CD4-positive, alpha-beta memory T cell (primary cell): ENCODE measurements at regions not wholly inside any gene's neighbourhood (a gene's known extent, or its start where the extent isn't known, plus 50 kb on each side); places are given as distances from the start of the nearest gene placed in this dataset.

ENCODE experiments used
- CTCF ChIA-PET: fragments of 350-600 bp; sonication (Branson Sonifier 250); formaldehyde crosslinking; loops from one replicate; lab custom pipeline; 2021; ENCODE audit warnings: inconsistent platforms; ENCODE audit not compliant: partially characterized antibody; lab: Charles Lee
- POLR2A ChIA-PET: fragments of 350-600 bp; sonication (Branson Sonifier 250); formaldehyde crosslinking; loops from one replicate; lab custom pipeline; 2021; ENCODE audit not compliant: partially characterized antibody; lab: Charles Lee
- DNase-seq, 5 donors: peaks; one replicate each; pipeline versions ENCODE4 v3.0.0 to v3.0.0-alpha.2; 2020 to 2022; ENCODE audit warnings: mixed read lengths in 1 of 5
- H3K27ac ChIP-seq: one replicate; pipeline ENCODE4 v1.7.0; 2013; ENCODE audit warnings: low read depth, low read length
- H3K27me3 ChIP-seq: 2 replicates; pipeline ENCODE4 v1.7.0; 2013; ENCODE audit warnings: mild to moderate bottlenecking, low read length, moderate library complexity; ENCODE audit not compliant: insufficient read depth
- H3K36me3 ChIP-seq: 2 replicates; pipeline ENCODE4 v1.7.0; 2013; ENCODE audit warnings: mild to moderate bottlenecking, low read length, moderate library complexity; ENCODE audit not compliant: insufficient read depth
- H3K4me1 ChIP-seq: 2 replicates; pipeline ENCODE4 v1.7.0; 2013; ENCODE audit warnings: mild to moderate bottlenecking, low read length, moderate library complexity; ENCODE audit not compliant: insufficient read depth
- H3K4me3 ChIP-seq, 2 donors: one replicate each; pipeline ENCODE4 v1.7.0; 2013; ENCODE audit warnings: low read length in 2 of 2, mild to moderate bottlenecking in 1 of 2
- H3K9me3 ChIP-seq, 2 donors: one replicate each; pipeline ENCODE4 v1.7.0; 2013; ENCODE audit warnings: low read length in 2 of 2, control low read depth in 1 of 2; ENCODE audit not compliant: control insufficient read depth in 1 of 2
- H3K27ac Mint-ChIP-seq, 7 donors: one replicate each; pipeline ENCODE4 v1.8.0; 2020 to 2021; ENCODE audit warnings: mixed read lengths in 7 of 7, mild to moderate bottlenecking in 6 of 7, inconsistent platforms in 3 of 7, moderate library complexity in 3 of 7
- H3K27me3 Mint-ChIP-seq, 2 donors: one replicate each; pipeline ENCODE4 v1.8.0; 2020 to 2021; ENCODE audit warnings: mixed read lengths in 2 of 2
- H3K36me3 Mint-ChIP-seq, 2 donors: one replicate each; pipeline ENCODE4 v1.8.0; 2020 to 2021; ENCODE audit warnings: mixed read lengths in 2 of 2, inconsistent platforms in 1 of 2, mild to moderate bottlenecking in 1 of 2
- H3K4me1 Mint-ChIP-seq, 4 donors: one replicate each; pipeline ENCODE4 v1.8.0; 2020 to 2021; ENCODE audit warnings: mixed read lengths in 4 of 4, mild to moderate bottlenecking in 1 of 4
- H3K4me3 Mint-ChIP-seq, 8 donors: one replicate each; pipeline ENCODE4 v1.8.0; 2020 to 2021; ENCODE audit warnings: mixed read lengths in 8 of 8, mild to moderate bottlenecking in 7 of 8, moderate library complexity in 6 of 8, inconsistent platforms in 3 of 8
- H3K9me3 Mint-ChIP-seq, 8 donors: one replicate each; pipeline ENCODE4 v1.8.0; 2020 to 2021; ENCODE audit warnings: mixed read lengths in 8 of 8, mild to moderate bottlenecking in 5 of 8, inconsistent platforms in 3 of 8, moderate library complexity in 1 of 8
- intact Hi-C: fragments of 100-400 bp; cut with micrococcal nuclease; formaldehyde crosslinking; loops from one replicate; pipeline ENCODE4 v1.15.1; 2023

DNA sequence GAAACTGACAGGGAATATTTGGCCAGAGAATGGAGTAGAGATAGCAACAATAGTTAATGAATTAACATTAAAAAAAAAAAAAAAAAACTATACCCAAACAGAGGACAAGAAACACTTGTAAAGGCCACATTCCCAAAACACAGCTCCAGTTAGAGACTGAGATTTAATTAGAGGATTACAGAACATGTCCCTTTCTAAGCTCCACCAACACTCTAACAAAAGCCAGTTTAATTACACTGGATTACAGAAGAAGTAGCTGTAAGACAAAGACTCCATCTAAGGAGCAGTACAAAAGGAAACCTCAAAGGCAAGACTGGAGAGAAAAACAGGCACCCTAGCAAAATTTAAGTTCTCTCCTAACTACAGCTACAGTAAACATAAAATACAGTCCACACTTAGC is 1247.7 kb upstream of the AGA start:
- Histone ChIP-seq H3K4me3 (no peak overlapping the region), H3K9me3 (peaks cover 0 to 3% of the 10 kb centered on the region in 2 donors), H3K27me3 (no peaks in the 10 kb centered on the region), H3K4me1 (no peaks in the 10 kb centered on the region), H3K36me3 (no peaks in the 10 kb centered on the region), H3K27ac (no peak overlapping the region)
- no peak overlapping the region for H3K4me3 Mint-ChIP-seq
- H3K9me3 Mint-ChIP-seq = peaks cover 2 to 10% (median 6%) of the 10 kb centered on the region in 8 donors
- no peaks in the 10 kb centered on the region for H3K4me1 Mint-ChIP-seq
- H3K27me3 Mint-ChIP-seq = no peaks in the 10 kb centered on the region
- H3K27ac Mint-ChIP-seq = no peak overlapping the region
- no peaks in the 10 kb centered on the region for H3K36me3 Mint-ChIP-seq
- ChIA-PET CTCF (no interaction called here), POLR2A (no interaction called here)
- DNase-seq = no peak
- intact Hi-C loops = no loop called here

DNA sequence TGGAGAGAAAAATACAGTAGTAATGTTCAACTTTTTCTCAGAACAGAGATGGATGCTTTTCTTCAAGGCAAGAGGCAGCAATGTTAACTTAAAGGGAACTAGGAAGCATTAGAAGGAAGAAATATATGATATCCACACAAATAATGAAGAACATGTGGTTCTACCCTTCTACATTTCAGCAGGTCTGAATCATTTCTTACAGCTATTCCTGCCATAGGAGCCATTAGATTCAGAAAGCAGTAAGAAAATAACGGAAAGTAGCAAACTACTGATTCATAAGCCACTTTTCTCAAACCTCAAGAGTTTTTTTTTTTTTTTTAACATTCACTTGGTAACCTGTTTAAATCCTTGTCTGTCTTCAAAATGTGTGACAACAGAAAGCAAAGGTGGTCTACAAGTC is 1251.6 kb upstream of the AGA start:
- Mint-ChIP-seq H3K9me3 (peaks cover 0 to 11% (median 7%) of the 10 kb centered on the region in 8 donors), H3K27me3 (no peaks in the 10 kb centered on the region), H3K36me3 (no peaks in the 10 kb centered on the region)

DNA sequence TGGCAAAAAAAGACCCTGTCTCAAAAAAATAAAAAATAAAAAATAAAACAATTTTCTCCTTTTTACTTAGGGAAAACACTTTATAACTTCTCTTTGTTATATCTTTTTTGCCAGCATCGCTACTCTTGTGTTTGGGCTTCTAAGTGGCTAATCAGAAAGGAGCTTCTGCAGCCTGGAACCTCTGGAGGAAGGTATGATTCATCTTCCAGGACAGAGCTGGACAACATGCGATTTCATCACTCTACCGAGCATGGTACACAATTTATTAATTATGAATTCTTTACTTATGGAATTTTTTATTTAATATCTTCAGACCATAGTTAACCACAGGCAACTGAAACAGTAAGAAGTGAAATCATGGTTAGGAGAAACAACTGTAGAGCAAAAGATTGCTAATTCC is 1254.3 kb upstream of the AGA start:
- H3K4me3 ChIP-seq = no peak overlapping the region
- no peaks in the 10 kb centered on the region for H3K27me3 ChIP-seq
- peaks cover 0 to 3% of the 10 kb centered on the region in 2 donors for H3K9me3 ChIP-seq
- Mint-ChIP-seq H3K4me3 (no peak overlapping the region), H3K36me3 (no peaks in the 10 kb centered on the region), H3K27ac (no peak overlapping the region), H3K27me3 (no peaks in the 10 kb centered on the region), H3K9me3 (peaks cover 0 to 16% (median 5%) of the 10 kb centered on the region in 8 donors), H3K4me1 (no peaks in the 10 kb centered on the region)
- H3K27ac ChIP-seq = no peak overlapping the region
- ChIA-PET CTCF (no interaction called here), POLR2A (no interaction called here)
- intact Hi-C loops = no loop called here
- H3K36me3 ChIP-seq = no peaks in the 10 kb centered on the region
- no peak for DNase-seq
- H3K4me1 ChIP-seq = no peaks in the 10 kb centered on the region

More for the DNA sequence above, 1251.6 kb upstream of the AGA start:
- Histone ChIP-seq H3K4me3 (no peak overlapping the region), H3K9me3 (peaks cover 0 to 3% of the 10 kb centered on the region in 2 donors), H3K4me1 (no peaks in the 10 kb centered on the region), H3K36me3 (no peaks in the 10 kb centered on the region), H3K27me3 (no peaks in the 10 kb centered on the region), H3K27ac (no peak overlapping the region)
- ChIA-PET POLR2A (no interaction called here), CTCF (no interaction called here)
- Mint-ChIP-seq H3K4me3 (no peak overlapping the region), H3K4me1 (no peaks in the 10 kb centered on the region), H3K27ac (no peak overlapping the region)
- intact Hi-C loops = no loop called here
- no peak for DNase-seq

DNA sequence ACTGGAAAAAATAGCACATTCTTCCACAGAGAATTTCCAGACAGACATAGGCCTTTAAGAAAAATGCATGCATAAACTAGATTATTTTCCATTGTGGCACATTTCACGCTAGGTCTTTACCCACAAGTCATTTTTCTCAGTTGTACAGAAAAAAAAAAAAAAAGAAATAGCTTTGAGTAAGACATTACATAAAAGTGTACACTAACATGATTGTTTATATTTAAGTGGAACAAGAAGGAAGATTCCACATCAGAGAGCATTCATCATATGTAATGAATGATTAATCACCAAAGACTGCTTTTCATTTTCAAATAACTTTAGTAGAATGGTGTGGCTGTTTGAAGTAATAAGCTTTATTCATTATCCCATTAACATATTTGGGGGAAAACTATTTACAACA is 1270.2 kb upstream of the AGA start:
- Mint-ChIP-seq H3K4me3 (no peak overlapping the region), H3K9me3 (peaks cover 0 to 6% (median 3%) of the 10 kb centered on the region in 8 donors), H3K36me3 (no peaks in the 10 kb centered on the region), H3K4me1 (no peaks in the 10 kb centered on the region), H3K27ac (no peak overlapping the region), H3K27me3 (no peaks in the 10 kb centered on the region)
- Histone ChIP-seq H3K4me1 (no peaks in the 10 kb centered on the region), H3K27me3 (no peaks in the 10 kb centered on the region), H3K36me3 (no peaks in the 10 kb centered on the region), H3K27ac (no peak overlapping the region), H3K9me3 (no peaks in the 10 kb centered on the region), H3K4me3 (no peak overlapping the region)
- intact Hi-C loops = no loop called here
- no peak for DNase-seq
- CTCF ChIA-PET = no interaction called here
- POLR2A ChIA-PET = no interaction called here

DNA sequence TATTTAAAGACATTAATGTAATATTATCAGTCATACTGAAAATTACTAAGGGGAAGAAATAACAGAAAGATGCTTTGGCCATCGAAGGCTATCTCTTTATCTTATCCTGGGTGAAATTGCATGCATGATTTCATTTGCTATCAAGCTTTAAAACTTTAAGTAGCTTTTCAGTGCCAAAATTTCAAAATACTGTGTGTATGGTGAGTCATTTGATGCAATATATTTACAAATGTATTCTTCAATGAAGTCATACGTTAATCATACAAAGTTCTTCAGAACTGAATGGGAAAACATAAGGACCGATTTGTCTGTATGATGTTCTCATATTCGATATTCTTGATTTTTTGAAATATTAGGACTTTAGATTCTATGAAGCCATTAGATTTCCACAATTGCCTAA is 1295.8 kb upstream of the AGA start:
- H3K4me1 Mint-ChIP-seq = no peaks in the 10 kb centered on the region
- H3K27me3 ChIP-seq = no peaks in the 10 kb centered on the region
- H3K27me3 Mint-ChIP-seq = no peaks in the 10 kb centered on the region
- no peak overlapping the region for H3K4me3 ChIP-seq
- H3K27ac Mint-ChIP-seq = no peak overlapping the region
- intact Hi-C loops = no loop called here
- CTCF ChIA-PET = no interaction called here
- DNase-seq = no peak
- no peaks in the 10 kb centered on the region for H3K36me3 Mint-ChIP-seq
- POLR2A ChIA-PET = no interaction called here
- H3K4me3 Mint-ChIP-seq = no peak overlapping the region
- no peaks in the 10 kb centered on the region for H3K36me3 ChIP-seq
- H3K27ac ChIP-seq = no peak overlapping the region
- peaks cover 0 to 5% (median 2%) of the 10 kb centered on the region in 8 donors for H3K9me3 Mint-ChIP-seq
- no peaks in the 10 kb centered on the region for H3K4me1 ChIP-seq
- H3K9me3 ChIP-seq = no peaks in the 10 kb centered on the region

DNA sequence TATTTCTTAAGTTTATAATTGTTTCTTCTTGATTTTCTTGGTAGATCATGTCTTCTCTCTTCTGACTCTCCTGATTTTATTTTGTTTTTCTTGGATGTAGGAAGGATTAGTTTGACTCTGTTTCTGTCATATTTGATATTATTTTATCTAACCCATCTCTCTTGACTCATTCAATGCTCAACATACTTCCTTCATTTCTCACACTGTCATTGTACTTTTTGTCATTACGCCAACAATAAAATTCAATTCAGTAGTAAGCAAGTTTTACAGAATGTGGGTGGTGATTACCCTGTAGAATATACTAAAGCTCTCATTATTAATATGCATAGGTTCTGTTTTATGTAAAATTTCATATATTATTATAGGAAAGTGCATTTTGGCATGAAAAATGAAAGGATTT is 1303.0 kb upstream of the AGA start:
- Mint-ChIP-seq H3K36me3 (no peaks in the 10 kb centered on the region), H3K4me1 (no peaks in the 10 kb centered on the region), H3K4me3 (no peak overlapping the region), H3K27ac (no peak overlapping the region), H3K27me3 (no peaks in the 10 kb centered on the region), H3K9me3 (peaks cover 0 to 13% (median 7%) of the 10 kb centered on the region in 8 donors)
- DNase-seq = no peak
- Histone ChIP-seq H3K36me3 (no peaks in the 10 kb centered on the region), H3K9me3 (no peaks in the 10 kb centered on the region), H3K4me3 (no peak overlapping the region), H3K27ac (no peak overlapping the region), H3K4me1 (no peaks in the 10 kb centered on the region), H3K27me3 (no peaks in the 10 kb centered on the region)
- POLR2A ChIA-PET = no interaction called here
- CTCF ChIA-PET = no interaction called here
- intact Hi-C loops = no loop called here

DNA sequence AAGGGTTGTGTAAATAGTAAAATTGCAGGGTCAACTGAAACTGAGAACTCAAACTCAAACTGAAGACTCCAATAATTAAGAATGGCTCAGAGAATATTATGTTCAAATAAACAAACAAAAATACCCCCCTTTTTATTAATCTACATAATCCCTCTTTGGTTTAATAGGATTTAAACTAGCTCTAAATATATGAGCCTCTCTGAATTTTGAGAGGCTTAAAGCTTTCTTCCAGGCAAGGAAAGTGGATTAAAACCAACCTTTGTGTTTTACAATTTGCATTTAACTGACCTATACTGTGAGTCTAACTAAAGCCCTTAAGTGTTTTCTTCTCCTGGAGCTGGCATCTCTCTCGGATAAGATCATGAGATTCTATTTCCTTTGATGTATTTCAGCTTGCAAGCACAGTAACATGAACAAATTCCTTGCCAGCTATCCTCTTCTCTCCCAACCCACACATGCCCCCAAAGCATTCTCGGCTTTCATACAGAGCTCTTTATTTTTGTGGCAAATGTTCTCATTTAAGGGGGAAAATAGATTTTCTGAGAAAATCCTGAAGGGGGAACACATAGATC is 1310.8 kb upstream of the AGA start:
- H3K27me3 ChIP-seq = no peaks in the 10 kb centered on the region
- Mint-ChIP-seq H3K36me3 (no peaks in the 10 kb centered on the region), H3K4me3 (no peak overlapping the region), H3K4me1 (no peaks in the 10 kb centered on the region), H3K9me3 (peaks cover 0 to 12% (median 4%) of the 10 kb centered on the region in 8 donors), H3K27ac (no peak overlapping the region), H3K27me3 (no peaks in the 10 kb centered on the region)
- POLR2A ChIA-PET = no interaction called here
- DNase-seq = no peak
- no peak overlapping the region for H3K27ac ChIP-seq
- H3K9me3 ChIP-seq = no peaks in the 10 kb centered on the region
- no peak overlapping the region for H3K4me3 ChIP-seq
- intact Hi-C loops = no loop called here
- H3K4me1 ChIP-seq = no peaks in the 10 kb centered on the region
- CTCF ChIA-PET = no interaction called here
- H3K36me3 ChIP-seq = no peaks in the 10 kb centered on the region

DNA sequence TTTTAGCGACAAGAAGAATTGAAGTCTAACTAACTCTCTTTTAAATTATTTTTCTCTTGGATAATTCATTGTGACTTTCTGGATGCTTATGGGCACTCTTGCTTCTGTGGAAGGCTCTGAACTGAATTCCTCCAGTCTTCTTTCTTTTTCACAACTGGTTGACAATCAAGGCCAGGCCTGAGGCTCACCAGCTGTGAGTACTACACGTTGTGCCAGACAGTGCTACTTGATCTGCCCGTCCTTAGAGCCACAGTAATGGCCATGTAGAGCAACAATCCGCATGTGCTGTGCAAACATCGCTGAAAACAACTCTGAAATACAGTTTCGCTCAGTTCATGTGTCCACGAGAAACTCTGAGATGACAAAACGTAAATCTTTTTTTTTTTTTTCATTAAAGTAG is 1336.3 kb upstream of the AGA start:
- no peaks in the 10 kb centered on the region for H3K27me3 ChIP-seq
- ChIA-PET CTCF (no interaction called here), POLR2A (no interaction called here)
- no peak overlapping the region for H3K27ac ChIP-seq
- no peak for DNase-seq
- H3K27me3 Mint-ChIP-seq = no peaks in the 10 kb centered on the region
- H3K4me3 ChIP-seq = no peak overlapping the region
- no peak overlapping the region for H3K4me3 Mint-ChIP-seq
- no peak overlapping the region for H3K27ac Mint-ChIP-seq
- no peaks in the 10 kb centered on the region for H3K36me3 Mint-ChIP-seq
- no peaks in the 10 kb centered on the region for H3K36me3 ChIP-seq
- no peaks in the 10 kb centered on the region for H3K4me1 Mint-ChIP-seq
- H3K4me1 ChIP-seq = no peaks in the 10 kb centered on the region
- no peaks in the 10 kb centered on the region for H3K9me3 ChIP-seq
- H3K9me3 Mint-ChIP-seq = peaks cover 0 to 18% (median 0%) of the 10 kb centered on the region in 8 donors
- intact Hi-C loops = no loop called here
